K562 (cell line): ENCODE measurements at regions not wholly inside any gene's neighbourhood (a gene's known extent, or its start where the extent isn't known, plus 50 kb on each side); places are given as distances from the start of the nearest gene placed in this dataset.

Experiments used
- ATAC-seq: fragments of 200-7000 bp; cut with Tn5 transposase; 3 replicates; pipeline ENCODE4 v1.9.1; 2020; ENCODE audit warnings: moderate library complexity
- BruUV-seq: library from RNA; stranded (reverse); fragments of 400-500 nt; replicated peaks from 2 replicates; lab custom pipeline; 2021; lab: Mats Ljungman, UMichigan
- CTCF ChIA-PET: fragments of 300-600 bp; formaldehyde crosslinking; extraction: SDS; loops from one replicate; lab custom pipeline; 2021; ENCODE audit warnings: low intra/inter-chr PET ratio; lab: Yijun Ruan, JAX
- POLR2A ChIA-PET: fragments of 300-600, 350-650 bp; sonication (Branson Sonifier 250); formaldehyde crosslinking; extraction: SDS; loops from one replicate; lab custom pipeline; 2021; ENCODE audit warnings: antibody characterized with exemption, inconsistent platforms; lab: Yijun Ruan, JAX
- DNase-seq, 4 experiments: peaks; one replicate each; pipeline versions ENCODE4 v3.0.0 to v3.0.0-alpha.2; 2011 to 2018; ENCODE audit warnings: low spot score in 3 of 4, mixed read lengths in 3 of 4; ENCODE audit errors: extremely low read depth in 1 of 4
- FAIRE-seq: peaks from 2 replicates; lab custom pipeline; 2011; peaks lifted over from hg19 to GRCh38; lab: Jason Lieb, UNC
- H2AFZ ChIP-seq: 2 replicates; pipeline ENCODE4 v1.6.0; 2011; ENCODE audit warnings: low read depth, low read length, control low read depth, inconsistent platforms
- H3K27ac ChIP-seq: fragments of 200-600 bp; 3 replicates; pipeline ENCODE4 v1.8.0; 2011; ENCODE audit warnings: low read depth, mild to moderate bottlenecking, control low read depth, inconsistent platforms, low read length, moderate library complexity, mixed read lengths; ENCODE audit errors: extremely low read depth
- H3K27me3 ChIP-seq, 2 experiments: fragments of 300-600 bp in 1 of 2; 2 replicates in 1 of 2; 3 replicates in 1 of 2; pipeline versions ENCODE4 v1.6.0 to v1.8.0; 2011; ENCODE audit warnings: inconsistent platforms in 2 of 2, low read length in 2 of 2, mild to moderate bottlenecking in 1 of 2, mixed read lengths in 1 of 2, moderate library complexity in 1 of 2; ENCODE audit not compliant: control insufficient read depth in 2 of 2, insufficient read depth in 2 of 2
- H3K36me3 ChIP-seq: fragments of 300-600 bp; 3 replicates; pipeline ENCODE4 v1.8.0; 2011; ENCODE audit warnings: mild to moderate bottlenecking, low read length, inconsistent platforms; ENCODE audit not compliant: control insufficient read depth, insufficient read depth
- H3K4me1 ChIP-seq, 2 experiments: fragments of 200-600 bp in 1 of 2; replicated peaks in 1 of 2; 2 replicates in 1 of 2; 3 replicates in 1 of 2; pipeline versions ENCODE4 v1.5.1 to v1.8.0; 2011; ENCODE audit warnings: inconsistent platforms in 2 of 2, low read length in 2 of 2, mild to moderate bottlenecking in 1 of 2, mixed read lengths in 1 of 2, moderate library complexity in 1 of 2; ENCODE audit not compliant: control insufficient read depth in 2 of 2, insufficient read depth in 2 of 2
- H3K4me2 ChIP-seq: 2 replicates; pipeline ENCODE4 v1.6.1; 2011; ENCODE audit warnings: low read length, control low read depth, inconsistent platforms, mixed read lengths; ENCODE audit not compliant: insufficient read depth
- H3K4me3 ChIP-seq: fragments of 200-600 bp; sonication (generic), shearing (Covaris generic); 2 replicates; pipeline ENCODE4 v1.5.1; 2016; ENCODE audit warnings: control low read depth, inconsistent platforms
- H3K79me2 ChIP-seq: fragments of 200-600 bp; 3 replicates; pipeline ENCODE4 v1.8.0; 2011; ENCODE audit warnings: low read length, inconsistent platforms; ENCODE audit not compliant: control insufficient read depth, insufficient read depth
- H3K9ac ChIP-seq, 2 experiments: 2 replicates each; pipeline versions ENCODE4 v1.6.0 to v1.6.1; 2011; ENCODE audit warnings: low read depth in 2 of 2, low read length in 2 of 2, control low read depth in 1 of 2, inconsistent platforms in 1 of 2, mild to moderate bottlenecking in 1 of 2, mixed read lengths in 1 of 2; ENCODE audit not compliant: insufficient read depth in 1 of 2
- H3K9me1 ChIP-seq: one replicate; pipeline ENCODE4 v1.6.0; 2011; ENCODE audit warnings: inconsistent platforms, mild to moderate bottlenecking, low read length, moderate library complexity; ENCODE audit not compliant: control insufficient read depth, insufficient read depth
- H3K9me3 ChIP-seq: replicated peaks from 2 replicates; pipeline ENCODE4 v1.5.1; 2011; ENCODE audit warnings: low read depth, low read length, inconsistent platforms; ENCODE audit not compliant: control insufficient read depth, insufficient read depth
- H4K20me1 ChIP-seq: replicated peaks from 2 replicates; pipeline ENCODE4 v1.6.1; 2011; ENCODE audit warnings: low read length, inconsistent platforms, mixed read lengths; ENCODE audit not compliant: control insufficient read depth, insufficient read depth
- FUS ChIP-seq: fragments of 200-400 bp; formaldehyde crosslinking; optimal IDR thresholded peaks from 2 replicates; pipeline ENCODE3; 2017; ENCODE audit warnings: low read depth, low read length
- LCOR ChIP-seq: sonication (generic); formaldehyde crosslinking; IDR thresholded peaks from 2 replicates; pipeline ENCODE4 v1.8.0; 2022; ENCODE audit warnings: mild to moderate bottlenecking, missing genetic modification reagents
- POLR2H ChIP-seq: IDR thresholded peaks from 2 replicates; pipeline ENCODE4 v1.6.1; 2016; ENCODE audit warnings: missing genetic modification characterization, low read depth, mild to moderate bottlenecking, control low read depth, missing compliant biosample characterization, moderate library complexity
- PRDM10 ChIP-seq: fragments of 450-650 bp; IDR thresholded peaks from 2 replicates; pipeline ENCODE4 v1.6.1; 2018; ENCODE audit not compliant: partially characterized antibody
- RFX7 ChIP-seq: fragments of 250-450 bp; sonication (Bioruptor Pico); IDR thresholded peaks from 2 replicates; pipeline ENCODE4 v1.5.1; 2021; ENCODE audit warnings: mild to moderate bottlenecking
- SPI1 ChIP-seq: IDR thresholded peaks from 2 replicates; pipeline ENCODE4 v1.6.1; 2011; ENCODE audit warnings: low read depth, low read length, control low read depth, borderline replicate concordance
- TFE3 ChIP-seq: fragments of 450-650 bp; formaldehyde crosslinking; IDR thresholded peaks from 2 replicates; pipeline ENCODE4 v1.4.0; 2020; ENCODE audit warnings: mild to moderate bottlenecking, mixed read lengths
- ZKSCAN3 ChIP-seq: fragments of 250-450 bp; sonication (Bioruptor Pico); IDR thresholded peaks from 2 replicates; pipeline ENCODE4 v1.4.0; 2020
- ZNF740 ChIP-seq, 3 experiments: fragments of 200-800 bp in 1 of 3; sonication (Bioruptor generic) in 1 of 3; sonication (generic) in 1 of 3; formaldehyde crosslinking in 1 of 3; IDR thresholded peaks; 2 replicates each; pipeline versions ENCODE4 v1.6.1 to v1.8.0; 2016 to 2022; ENCODE audit warnings: mild to moderate bottlenecking in 2 of 3, missing compliant biosample characterization in 2 of 3, missing genetic modification characterization in 2 of 3, missing genetic modification reagents in 1 of 3
- WGBS: fragments of 100-300 bp; shearing (Covaris generic); methylation state at CpG from one replicate; pipeline ENCODE4 v1.1.6; 2016; ENCODE audit warnings: low coverage, mixed read lengths; ENCODE audit not compliant: insufficient coverage; ENCODE audit errors: missing lambda C conversion rate; 5-methylcytosine and 5-hydroxymethylcytosine counted together
- in situ Hi-C: fragments of 300-500 bp; cut with MboI; formaldehyde crosslinking; loops from 4 replicates; pipeline ENCODE4 v1.15.0; 2018; ENCODE audit warnings: inconsistent platforms, mixed read lengths
- intact Hi-C: fragments of 100-400 bp; cut with micrococcal nuclease; formaldehyde crosslinking; loops from 2 replicates; pipeline ENCODE4 v1.14.2; 2022

GRCh38 chr1:113191579-113192076 is 118.6 kb downstream of the LRIG2 start:
- Histone ChIP-seq H3K27me3 (peaks cover 0 to 4% of the 10 kb centered on the region in 2 experiments; a peak in 2 of 5 replicates), H2AFZ (peak overlapping the region; percentile 66), H3K27ac (no peak overlapping the region), H3K9me1 (no peaks in the 10 kb centered on the region), H4K20me1 (no peaks in the 10 kb centered on the region), H3K9me3 (no peaks in the 10 kb centered on the region), H3K79me2 (no peaks in the 10 kb centered on the region), H3K4me2 (no peak overlapping the region), H3K4me3 (no peak overlapping the region), H3K36me3 (no peaks in the 10 kb centered on the region), H3K4me1 (peaks cover 0 to 3% of the 10 kb centered on the region in 2 experiments; a peak in 2 of 5 replicates), H3K9ac (no peak overlapping the region)
- DNase-seq (peak in 1 of 4 experiments; percentile 4), FAIRE-seq (no peak), ATAC-seq (peak; percentile 46)
- BruUV-seq: no TSS peak
- in situ Hi-C loops: no loop called here
- 40% methylated on average over 11 of the region's 11 CpGs for WGBS
- POLR2A ChIA-PET: interaction anchor here (0.7 to 2.0 kb wide), 2 partner anchors 10 to 15 kb away, joined by 3 to 7 read pairs; no protein-coding TSS in a partner anchor
- intact Hi-C loops: no loop called here
- CTCF ChIA-PET: no interaction called here
- TF ChIP-seq TFE3 (CRISPR knock-in tag) (no peak), SPI1 (0 out of 2 replicates have a peak, but pooled peaks have one; percentile 19), FUS (no peak), LCOR (CRISPR knock-in tag) (no peak), POLR2H (tag) (no peak), RFX7 (CRISPR knock-in tag) (no peak), ZKSCAN3 (CRISPR knock-in tag) (no peak), ZNF740 (CRISPR knock-in tag; IDR thresholded peaks at IDR 0.05) (0 out of 2 replicates have a peak, but pooled peaks have one; percentile 39), ZNF740 (tag; IDR thresholded peaks at IDR 0.05) (no peak), PRDM10 (no peak)
